IPS-NIHi11 (cell line): ENCODE measurements at regions not wholly inside any gene's neighbourhood (a gene's known extent, or its start where the extent isn't known, plus 50 kb on each side); places are given as distances from the start of the nearest gene placed in this dataset.
"Not testable (repeated sequence)": the region's sequence is repeated elsewhere in the genome, so short reads cannot be mapped to it uniquely, and the experiment has no call there.

Source experiments
- DNase-seq: peaks from one replicate; pipeline ENCODE4 v3.0.0; 2012; ENCODE audit warnings: mixed read lengths, low spot score

- no peak for DNase-seq
These were observed 110.8 kb upstream of the GREM2 start for GRCh38 chr1:240722788-240723187.

DNA sequence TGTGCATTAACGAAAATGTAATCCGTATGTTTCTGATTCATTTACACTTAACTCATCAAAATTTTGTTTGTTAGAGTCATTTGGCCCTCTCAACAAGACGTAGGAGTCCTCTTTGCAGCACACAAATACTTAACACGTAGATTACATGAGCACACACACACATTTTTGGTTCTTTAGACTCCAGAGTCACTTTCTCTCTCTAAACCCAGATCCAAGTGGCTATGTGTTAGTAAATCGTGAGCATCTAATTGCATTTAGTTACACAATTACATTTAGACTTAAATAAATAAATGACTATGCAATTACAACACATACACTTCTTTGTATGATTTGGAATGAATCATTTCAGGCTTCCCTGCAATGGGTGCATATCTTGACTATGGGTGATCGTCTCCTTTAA lies 109.0 kb upstream of the GREM2 start:
- DNase-seq = no peak

GRCh38 chr1:240719953-240720700 lies 108.2 kb upstream of the GREM2 start:
- no peak for DNase-seq

DNA sequence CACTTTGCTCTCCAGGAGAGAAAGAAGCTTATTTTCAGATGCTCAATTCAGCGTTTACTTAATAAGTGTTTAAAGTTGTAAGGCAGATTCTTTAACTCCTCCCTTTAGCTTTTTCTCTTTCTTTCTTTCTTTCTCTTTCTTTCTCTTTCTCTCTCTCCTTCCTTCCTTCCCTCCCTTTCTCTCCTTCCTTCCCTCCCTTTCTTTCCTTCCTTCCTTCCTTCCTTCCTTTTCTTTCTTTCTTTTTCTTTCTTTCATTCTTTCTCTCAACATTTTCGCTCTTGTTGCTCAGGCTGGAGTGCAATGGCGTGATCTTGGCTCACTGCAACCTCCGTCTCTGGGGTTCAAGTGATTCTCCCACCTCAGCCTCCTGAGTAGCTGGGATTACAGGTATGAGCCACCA lies 104.6 kb upstream of the GREM2 start:
- not testable (repeated sequence) for DNase-seq

DNA sequence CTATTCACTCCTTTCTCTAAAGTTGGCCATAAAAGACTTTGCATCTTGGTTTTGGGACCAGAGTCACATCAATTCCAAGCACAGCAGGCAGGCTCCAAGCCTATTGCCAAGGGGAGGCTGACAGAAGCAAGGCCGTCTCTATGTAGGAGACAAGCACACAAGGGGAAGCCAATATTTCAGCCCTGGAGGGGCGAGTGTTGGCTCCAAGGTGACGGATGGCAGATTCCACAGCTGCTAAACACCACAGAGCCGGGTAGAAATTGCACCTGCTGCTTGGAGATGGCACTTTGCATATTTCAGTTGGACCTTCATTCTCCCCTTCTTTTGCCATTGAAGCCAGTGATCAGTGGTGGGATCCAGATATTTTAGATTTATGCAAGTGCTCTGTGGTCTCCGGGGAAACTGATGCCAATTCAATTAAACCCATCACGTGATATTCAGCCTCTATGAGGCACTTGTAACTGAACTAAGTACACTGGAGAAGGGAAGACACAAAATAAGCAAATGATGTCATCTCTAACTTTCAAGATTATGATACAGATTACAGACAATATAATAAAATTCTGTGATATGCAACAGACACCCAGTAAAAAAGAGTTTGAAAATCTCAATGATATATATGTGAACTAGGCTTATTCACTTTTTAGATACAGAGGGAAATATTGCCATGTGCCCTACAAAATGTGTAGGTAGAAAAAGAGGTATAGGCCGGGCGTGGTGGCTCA lies 102.8 kb upstream of the GREM2 start:
- no peak for DNase-seq

- DNase-seq = no peak
These were observed 100.2 kb upstream of the GREM2 start for GRCh38 chr1:240712014-240712731.

DNA sequence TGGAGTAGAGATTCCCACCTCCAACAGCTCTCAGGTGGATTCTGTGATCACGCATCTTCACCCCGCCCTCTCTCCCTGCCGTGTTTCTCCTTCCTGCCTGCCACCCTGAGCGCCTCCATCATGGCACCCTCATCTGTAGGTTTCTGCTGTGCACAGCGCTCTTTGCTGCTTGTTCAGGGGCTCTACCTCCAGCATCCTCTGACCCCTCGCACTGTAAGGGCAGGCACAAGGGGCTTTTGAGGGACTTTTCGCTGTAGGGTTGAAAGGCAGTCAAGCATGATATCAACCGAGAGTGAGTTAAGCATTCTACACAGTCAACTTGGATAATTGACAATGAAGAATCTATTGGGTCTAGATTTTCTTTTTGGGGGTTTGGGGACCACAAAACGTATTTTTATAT lies 99.1 kb upstream of the GREM2 start:
- no peak for DNase-seq

GRCh38 chr1:240709676-240710075 lies 97.7 kb upstream of the GREM2 start:
- DNase-seq = no peak

DNA sequence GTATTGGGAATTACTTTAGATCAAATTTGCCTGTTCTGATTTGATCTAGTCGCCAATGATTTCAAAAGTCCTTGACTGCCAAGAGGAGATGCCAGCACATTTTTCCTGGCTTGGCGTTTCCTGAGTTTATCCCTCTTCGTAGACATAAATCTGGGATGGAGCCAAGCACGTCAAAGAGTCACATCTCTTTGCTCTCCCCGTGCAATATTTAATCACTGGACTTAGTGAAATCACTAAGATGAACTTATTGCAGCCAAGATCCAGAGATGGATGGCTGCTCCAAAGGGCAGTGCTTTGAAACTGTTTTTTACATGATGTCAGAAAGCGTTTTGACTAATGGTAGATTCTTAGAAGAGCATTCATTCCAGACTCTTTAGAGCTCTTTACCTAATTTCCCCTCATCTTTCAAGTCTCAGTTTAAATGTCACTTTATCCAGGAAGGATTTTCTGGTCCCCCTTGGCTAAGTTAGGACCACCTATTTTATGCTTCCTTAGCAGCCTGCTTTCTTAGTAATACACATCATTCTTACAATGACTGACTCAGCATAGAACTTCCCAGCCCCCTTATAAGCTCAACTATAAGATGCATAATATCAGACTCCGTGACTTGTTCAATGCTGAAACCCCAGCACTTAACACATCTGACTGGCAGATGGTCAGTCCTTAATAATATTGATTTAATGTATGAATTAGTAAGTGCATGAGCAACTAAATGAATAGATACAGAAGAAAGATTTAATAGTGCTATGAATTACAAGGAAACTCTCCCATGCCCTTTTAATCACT lies 94.4 kb upstream of the GREM2 start:
- no peak for DNase-seq

- no peak for DNase-seq
These were observed 93.6 kb upstream of the GREM2 start for GRCh38 chr1:240705579-240705978.

- no peak for DNase-seq
These were observed 89.5 kb upstream of the GREM2 start for GRCh38 chr1:240701412-240701811.

GRCh38 chr1:240695416-240695815 lies 83.5 kb upstream of the GREM2 start:
- no peak for DNase-seq

DNA sequence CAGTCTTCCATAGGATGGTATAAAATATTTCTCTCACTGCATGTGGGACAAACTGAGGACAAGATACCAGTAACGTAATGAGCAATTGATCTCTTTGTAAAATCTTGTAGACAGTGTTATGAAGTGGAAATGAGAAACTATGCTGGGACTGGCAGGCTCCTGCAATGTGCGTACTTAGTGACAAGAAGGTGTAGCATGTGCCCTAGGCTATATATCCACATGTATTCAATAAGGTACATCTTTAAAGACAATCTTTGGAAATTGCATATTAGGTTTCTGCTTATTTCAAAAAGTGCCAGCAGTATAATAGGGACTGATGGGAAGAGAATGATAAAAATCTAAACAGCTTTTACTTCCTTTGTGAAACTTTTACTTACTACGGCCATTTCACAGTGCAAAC lies 81.9 kb upstream of the GREM2 start:
- no peak for DNase-seq

DNA sequence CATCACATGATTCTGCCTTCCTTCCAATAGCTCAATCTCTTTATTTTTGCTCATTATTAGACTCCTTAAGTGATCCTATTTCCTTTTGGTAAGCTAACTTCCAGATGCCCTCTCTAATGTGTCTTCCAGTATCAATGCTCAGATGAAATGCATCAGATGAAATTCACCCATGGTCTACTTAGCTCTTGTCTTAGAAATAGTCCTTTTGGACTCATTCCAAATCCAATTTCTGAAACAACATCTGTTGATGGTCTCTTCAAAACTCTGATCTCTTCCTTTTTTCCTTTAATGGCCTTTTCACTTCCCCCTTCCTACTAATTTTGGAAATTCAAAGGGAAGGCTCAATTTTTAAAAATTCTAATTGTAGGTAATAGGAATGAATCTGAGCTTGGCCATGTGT lies 81.1 kb upstream of the GREM2 start:
- no peak for DNase-seq

- DNase-seq = peak; percentile 49
These were observed 80.2 kb upstream of the GREM2 start for GRCh38 chr1:240691909-240692705.

- DNase-seq = no peak
These were observed 79.5 kb upstream of the GREM2 start for GRCh38 chr1:240691501-240691900.

- no peak for DNase-seq
These were observed 75.9 kb upstream of the GREM2 start for GRCh38 chr1:240687820-240688219.

GRCh38 chr1:240683576-240683975 lies 71.6 kb upstream of the GREM2 start:
- DNase-seq = no peak

DNA sequence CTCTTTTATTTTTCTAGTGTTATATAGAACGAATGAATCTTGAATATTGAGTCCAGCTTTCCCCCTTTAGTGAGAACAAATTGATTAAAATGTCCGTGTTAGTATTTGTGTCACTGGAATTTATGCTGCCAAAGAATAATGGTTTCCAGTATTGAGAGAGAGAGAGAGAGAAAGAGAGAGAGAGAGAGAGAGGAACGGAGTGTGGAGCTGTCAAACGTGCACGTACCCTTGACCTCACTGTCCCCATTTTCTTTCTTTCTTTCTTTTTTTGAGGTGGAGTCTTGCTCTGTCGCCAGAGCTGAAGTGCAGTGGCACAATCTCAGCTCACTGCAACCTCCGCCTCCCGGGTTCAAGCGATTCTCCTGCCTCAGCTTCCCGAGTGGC lies 70.9 kb upstream of the GREM2 start:
- no peak for DNase-seq

GRCh38 chr1:240682166-240682858 lies 70.4 kb upstream of the GREM2 start:
- DNase-seq = no peak
